Fibroblast of skin of scalp (primary cell): ENCODE measurements at regions not wholly inside any gene's neighbourhood (a gene's known extent, or its start where the extent isn't known, plus 50 kb on each side); places are given as distances from the start of the nearest gene placed in this dataset.

ENCODE experiments used
- DNase-seq: peaks from one replicate; pipeline ENCODE4 v3.0.0-alpha.2; 2013

- DNase-seq, result peak; percentile 74
Observed at GRCh38 chr9:107737987-107738743, 248.6 kb upstream of the KLF4 start.

GRCh38 chr9:107737610-107737986 is 248.0 kb upstream of the KLF4 start:
- DNase-seq, result no peak

- no peak for DNase-seq
Observed at GRCh38 chr9:107735821-107736220, 246.3 kb upstream of the KLF4 start.

GRCh38 chr9:107734256-107735013 is 244.9 kb upstream of the KLF4 start:
- peak; percentile 88 for DNase-seq

- no peak for DNase-seq
Observed at GRCh38 chr9:107733523-107733894, 243.9 kb upstream of the KLF4 start.

- DNase-seq, result peak; percentile 76
Observed at GRCh38 chr9:107732781-107733522, 243.4 kb upstream of the KLF4 start.

- DNase-seq, result no peak
Observed at GRCh38 chr9:107731115-107731762, 241.7 kb upstream of the KLF4 start.

GRCh38 chr9:107730666-107731065 is 241.1 kb upstream of the KLF4 start:
- DNase-seq, result no peak

GRCh38 chr9:107727086-107727780 is 237.7 kb upstream of the KLF4 start:
- peak; percentile 45 for DNase-seq

GRCh38 chr9:107723015-107723414 is 233.4 kb upstream of the KLF4 start:
- DNase-seq, result no peak

GRCh38 chr9:107721705-107722245 is 232.2 kb upstream of the KLF4 start:
- no peak for DNase-seq

GRCh38 chr9:107720501-107720900 is 230.9 kb upstream of the KLF4 start:
- DNase-seq, result no peak

GRCh38 chr9:107717529-107718314 is 228.2 kb upstream of the KLF4 start:
- no peak for DNase-seq

GRCh38 chr9:107715740-107716139 is 226.2 kb upstream of the KLF4 start:
- DNase-seq, result no peak

GRCh38 chr9:107713470-107713869 is 223.9 kb upstream of the KLF4 start:
- DNase-seq, result no peak

GRCh38 chr9:107712390-107712789 is 222.8 kb upstream of the KLF4 start:
- peak; percentile 27 for DNase-seq

GRCh38 chr9:107711542-107711941 is 222.0 kb upstream of the KLF4 start:
- peak; percentile 90 for DNase-seq

- no peak for DNase-seq
Observed at GRCh38 chr9:107710953-107711352, 221.4 kb upstream of the KLF4 start.

GRCh38 chr9:107710546-107710945 is 221.0 kb upstream of the KLF4 start:
- peak; percentile 38 for DNase-seq

GRCh38 chr9:107708791-107709190 is 219.2 kb upstream of the KLF4 start:
- no peak for DNase-seq

GRCh38 chr9:107707915-107708441 is 218.4 kb upstream of the KLF4 start:
- DNase-seq, result peak; percentile 76
